ENCODE measurements at regions not wholly inside any gene's neighbourhood (a gene's known extent, or its start where the extent isn't known, plus 50 kb on each side); places are given as distances from the start of the nearest gene placed in this dataset.

GRCh38 chr1:30606166-30606565 is 117.2 kb downstream of the MATN1 start:
- no peak for DNase-seq

GRCh38 chr1:30605441-30605920 is 117.9 kb downstream of the MATN1 start:
- DNase-seq: no peak

DNA sequence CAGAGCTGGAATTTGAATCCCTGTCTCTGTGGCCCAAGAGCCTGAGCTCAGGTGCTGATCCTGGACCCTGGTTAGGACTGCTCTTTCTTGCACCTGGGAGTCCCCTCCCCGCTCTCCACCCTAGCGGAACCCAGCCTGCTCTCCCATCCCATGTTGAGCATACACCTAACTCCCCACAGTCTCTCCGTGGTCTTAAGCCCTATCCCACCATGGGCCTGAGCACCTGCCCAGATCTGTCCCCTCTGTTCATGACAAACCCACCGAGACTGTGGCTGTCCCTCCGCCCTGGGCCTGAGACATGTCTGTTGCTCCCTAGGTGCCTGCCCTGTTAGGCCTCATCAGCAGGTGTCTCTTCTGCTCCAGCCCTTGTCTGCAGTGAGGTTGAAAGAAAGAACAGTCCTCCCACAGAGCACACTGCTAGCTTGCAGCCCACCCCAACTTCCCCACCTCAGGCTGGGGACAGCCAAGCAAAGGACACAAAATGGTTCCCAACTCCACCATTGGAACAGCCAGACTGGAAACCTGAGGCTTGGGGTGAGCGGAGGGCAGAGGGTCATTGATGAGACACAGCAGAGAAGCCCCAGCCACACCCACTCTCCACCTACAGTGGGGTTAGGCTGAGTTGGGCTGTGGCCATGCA is 118.5 kb downstream of the MATN1 start:
- no peak for DNase-seq

DNA sequence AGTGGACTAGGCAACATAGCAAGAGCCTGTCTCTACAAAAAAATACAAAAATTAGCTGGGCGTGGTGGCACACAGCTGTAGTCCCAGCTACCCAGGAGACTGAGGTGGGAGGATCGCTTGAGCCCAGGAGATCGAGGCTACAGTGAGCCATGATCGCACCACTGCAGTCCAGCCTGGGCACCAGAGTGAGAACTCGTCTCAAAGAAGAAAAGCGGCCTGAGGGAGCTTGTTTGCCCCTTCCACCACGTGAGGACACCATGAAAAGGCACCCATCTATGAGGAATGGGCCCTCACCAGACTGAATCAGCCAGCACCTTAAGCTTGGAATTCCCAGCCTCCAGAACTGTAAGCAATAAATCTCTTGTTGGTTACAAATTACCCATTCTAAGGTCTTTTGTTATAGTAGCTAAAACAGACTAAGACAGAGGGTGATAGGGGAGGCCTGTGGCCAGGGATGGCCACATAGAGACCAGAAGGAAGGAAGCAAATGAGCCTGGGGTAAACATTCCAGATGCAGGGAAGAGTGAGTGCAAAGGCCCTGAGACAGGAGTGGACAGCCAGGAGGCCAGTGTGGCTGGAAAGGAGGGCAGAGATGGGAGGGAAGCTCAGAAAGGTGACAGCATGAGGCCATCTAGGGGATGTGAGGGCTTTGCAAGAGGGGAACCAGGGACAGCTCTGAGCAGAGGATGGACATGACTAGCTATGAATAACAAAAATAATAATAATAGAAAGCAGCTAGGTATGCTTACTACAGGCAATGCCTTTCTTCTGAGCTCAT is 120.1 kb downstream of the MATN1 start:
- no peak for DNase-seq

DNA sequence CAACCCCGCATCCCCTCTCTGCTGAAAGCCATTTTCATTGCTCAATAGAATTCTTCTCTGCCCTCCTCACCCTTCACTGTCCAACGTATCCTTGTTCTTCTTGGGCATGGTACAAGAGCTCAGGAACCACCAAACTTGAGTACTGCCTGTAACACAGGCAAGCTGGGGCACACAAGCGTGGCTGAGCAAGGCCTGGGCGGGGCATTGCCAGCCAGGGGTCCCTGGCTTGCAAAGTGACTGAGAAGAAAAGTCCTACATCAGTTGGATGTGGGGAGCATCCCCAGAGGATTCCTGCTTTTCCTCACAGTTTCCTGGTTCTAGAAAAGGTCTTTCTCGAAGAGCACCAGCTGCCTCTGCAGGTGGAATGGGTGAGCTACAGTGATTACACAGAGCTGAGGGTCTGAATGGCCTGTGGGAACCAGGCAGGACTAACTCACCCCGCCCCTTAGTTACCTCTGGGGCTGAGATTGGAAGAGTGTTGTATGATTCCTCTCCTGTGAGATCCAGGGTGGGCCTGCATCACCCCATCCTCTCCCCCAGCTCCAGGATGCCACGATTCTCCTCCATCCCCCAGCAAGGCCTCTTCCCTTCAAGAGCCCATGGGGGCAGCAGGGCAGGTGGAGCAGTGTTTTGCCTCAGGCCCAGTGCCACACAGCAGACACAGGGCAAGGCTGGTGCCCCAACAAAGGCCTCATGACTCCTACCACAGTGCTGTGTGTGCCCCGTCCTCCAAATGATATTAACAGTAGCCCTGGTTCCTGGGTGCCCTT is 121.9 kb downstream of the MATN1 start:
- DNase-seq: no peak

DNA sequence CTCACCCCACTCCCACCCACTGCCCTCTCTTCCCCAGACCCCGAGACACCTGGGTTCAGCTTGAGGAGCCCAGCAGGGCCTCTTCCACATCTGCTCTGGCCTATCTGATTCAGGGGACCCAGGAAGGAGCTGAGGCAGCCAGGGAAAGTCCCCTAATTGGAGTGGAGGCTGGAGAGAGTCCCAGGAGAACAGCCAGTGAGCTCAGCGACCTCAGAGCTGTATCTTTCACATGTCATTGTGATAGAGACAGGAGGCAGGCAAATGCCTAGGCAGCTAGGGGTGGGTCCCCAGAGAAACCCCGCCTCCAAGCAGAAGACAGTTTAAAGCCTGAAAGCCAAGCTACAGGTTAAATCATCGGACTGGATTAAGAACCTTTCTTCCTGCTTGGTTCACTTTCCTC is 122.7 kb downstream of the MATN1 start:
- no peak for DNase-seq

DNA sequence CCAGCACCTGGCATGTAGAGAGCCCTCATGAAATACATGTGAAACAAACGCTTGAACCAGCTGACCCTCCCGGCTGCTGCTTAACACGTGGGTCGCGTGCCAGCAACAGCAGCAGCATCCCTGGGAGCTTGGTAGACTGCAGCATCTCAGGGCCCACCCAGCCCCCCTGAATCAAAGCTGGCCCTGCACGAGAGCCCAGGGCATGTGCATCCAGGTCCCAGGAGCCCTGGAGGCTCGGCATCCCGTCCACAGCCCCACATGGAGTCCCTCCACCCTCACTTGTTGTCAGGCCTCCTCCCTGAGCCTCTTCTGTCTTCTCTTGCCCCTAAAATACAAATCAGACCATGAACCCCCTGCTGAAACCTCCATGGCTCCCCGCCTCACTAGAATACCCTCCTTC is 123.1 kb downstream of the MATN1 start:
- DNase-seq: no peak

DNA sequence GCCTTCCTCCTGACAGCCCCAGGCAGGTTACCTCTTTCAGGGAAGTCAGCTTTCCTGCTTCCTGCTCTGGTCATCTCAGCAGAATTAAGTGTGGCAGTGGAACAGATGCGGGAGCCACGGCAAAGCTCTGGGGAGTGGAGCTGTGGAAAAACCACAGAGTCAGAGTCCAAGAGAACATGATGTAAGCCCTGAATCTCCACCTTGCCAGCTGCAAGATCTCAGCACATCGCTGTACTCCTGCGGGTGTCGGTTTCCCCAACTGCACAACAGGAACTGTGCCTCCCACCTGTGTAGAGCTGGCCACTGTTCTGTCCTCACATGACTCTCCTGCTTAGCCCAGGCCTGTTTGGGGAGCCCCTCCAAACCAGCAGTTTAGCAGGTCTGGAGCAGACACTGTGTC is 123.7 kb downstream of the MATN1 start:
- DNase-seq: no peak

DNA sequence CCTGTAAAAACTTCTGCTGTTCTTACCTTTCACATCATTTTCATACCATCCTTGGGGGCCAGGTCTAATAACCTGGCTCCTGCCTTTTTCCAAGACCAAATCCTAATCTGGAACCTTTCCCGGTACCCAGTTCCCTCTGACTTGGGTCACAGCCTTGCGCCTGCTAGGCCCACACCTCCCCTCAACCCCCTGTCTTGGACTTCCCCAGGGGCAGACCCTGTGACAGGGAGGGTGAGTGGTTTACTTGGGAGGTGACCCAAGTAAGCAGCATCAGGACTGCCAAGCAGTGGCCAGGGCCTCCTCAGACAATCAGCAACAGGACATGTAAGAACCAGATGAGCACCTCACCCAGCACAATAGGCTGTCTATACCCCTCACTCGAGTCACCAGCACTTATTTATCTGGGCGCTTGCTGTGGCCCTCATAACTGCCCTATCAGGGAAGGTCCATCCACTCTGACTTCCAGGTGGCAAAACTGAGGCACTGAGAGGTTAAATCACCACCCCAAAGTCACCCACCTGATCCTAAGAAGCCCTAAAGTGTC is 124.7 kb downstream of the MATN1 start:
- no peak for DNase-seq

- no peak for DNase-seq
Observed at GRCh38 chr1:30597711-30598110, 125.7 kb downstream of the MATN1 start.

- DNase-seq: no peak
Observed at GRCh38 chr1:30596891-30597290, 126.5 kb downstream of the MATN1 start.

- no peak for DNase-seq
Observed at GRCh38 chr1:30596470-30596869, 126.9 kb downstream of the MATN1 start.

DNA sequence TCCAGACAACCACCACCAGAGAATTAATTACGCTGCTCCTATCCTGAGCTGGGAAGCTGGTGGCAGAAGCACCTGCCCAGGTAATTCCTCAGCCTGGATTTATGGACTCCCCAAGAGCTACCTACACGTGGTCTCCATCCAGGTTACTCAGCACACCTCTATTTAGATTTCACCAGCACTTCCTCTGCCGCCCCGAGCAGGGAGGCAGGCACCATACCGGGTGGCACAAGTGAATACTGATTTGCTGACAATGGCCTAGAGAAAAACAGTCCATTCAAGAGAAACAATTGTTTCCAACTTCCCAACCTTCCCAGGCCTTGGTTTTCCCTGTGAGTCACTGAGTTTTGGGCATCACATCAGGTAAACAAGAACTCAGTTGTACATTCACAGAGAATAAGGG is 134.3 kb downstream of the MATN1 start:
- no peak for DNase-seq

GRCh38 chr1:30588311-30589073 is 134.9 kb downstream of the MATN1 start:
- DNase-seq: no peak

GRCh38 chr1:30586671-30587070 is 136.7 kb downstream of the MATN1 start:
- DNase-seq: no peak

DNA sequence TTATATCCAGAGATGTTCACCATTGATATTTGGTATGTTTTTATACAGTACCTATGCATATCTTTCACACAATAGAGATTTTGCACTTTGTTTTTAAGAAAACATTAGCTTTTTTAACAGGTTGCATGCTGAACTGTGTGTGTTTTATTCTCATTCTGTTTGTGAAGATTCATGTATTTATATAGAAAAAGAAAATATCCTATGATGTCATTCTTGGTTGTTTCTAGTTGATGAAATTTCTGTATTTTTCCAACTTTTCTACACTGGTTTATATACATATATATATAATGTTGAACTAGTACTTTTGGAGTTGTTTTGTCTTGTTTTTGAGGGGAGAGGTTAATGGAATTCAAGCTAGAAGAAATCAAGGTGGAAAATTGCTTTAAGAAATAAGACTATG is 143.8 kb downstream of the MATN1 start:
- DNase-seq: no peak

DNA sequence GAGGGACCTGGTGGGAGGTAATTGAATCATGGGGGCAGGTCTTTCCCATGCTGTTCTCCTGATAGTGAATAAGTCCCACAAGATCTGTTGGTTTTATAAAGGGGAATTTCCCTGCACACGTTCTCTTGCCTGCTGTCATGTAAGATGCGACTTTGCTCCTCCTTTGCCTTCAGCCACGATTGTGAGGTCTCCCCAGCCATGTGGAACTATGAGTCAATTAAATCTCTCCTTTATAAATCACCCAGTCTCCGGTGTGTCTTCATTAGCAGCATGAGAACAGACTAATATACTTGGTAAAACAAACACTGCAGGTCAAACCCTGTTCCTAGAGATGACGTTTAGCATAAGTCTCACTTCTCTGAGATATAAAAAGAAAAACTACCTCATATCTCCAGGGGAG is 148.3 kb downstream of the MATN1 start:
- DNase-seq: peak; percentile 66

- DNase-seq: peak; percentile 44
Observed at GRCh38 chr1:30572192-30572591, 151.2 kb downstream of the MATN1 start.

DNA sequence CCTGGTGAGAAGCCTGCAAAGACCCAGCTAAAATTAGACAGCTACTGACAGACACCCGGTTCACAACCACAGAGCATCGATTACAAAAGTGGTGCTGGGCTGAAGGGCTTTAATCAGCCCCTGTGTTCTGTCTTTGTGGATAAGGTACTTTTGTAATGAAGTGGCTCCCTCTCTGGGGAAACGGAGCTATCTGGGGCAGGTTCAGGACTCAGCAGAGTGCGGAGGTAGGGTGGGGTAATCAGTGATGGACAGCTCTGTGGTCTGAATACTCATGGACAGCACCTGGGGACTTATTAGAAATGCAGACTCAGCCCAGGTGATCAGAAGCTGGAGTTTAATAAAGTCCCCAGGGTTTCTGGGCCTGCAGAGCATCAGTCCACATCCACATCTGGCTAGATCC is 152.0 kb downstream of the MATN1 start:
- no peak for DNase-seq

- DNase-seq: no peak
Observed at GRCh38 chr1:30569384-30569783, 154.0 kb downstream of the MATN1 start.

GRCh38 chr1:30562559-30562958 is 160.8 kb downstream of the MATN1 start:
- DNase-seq: no peak

DNA sequence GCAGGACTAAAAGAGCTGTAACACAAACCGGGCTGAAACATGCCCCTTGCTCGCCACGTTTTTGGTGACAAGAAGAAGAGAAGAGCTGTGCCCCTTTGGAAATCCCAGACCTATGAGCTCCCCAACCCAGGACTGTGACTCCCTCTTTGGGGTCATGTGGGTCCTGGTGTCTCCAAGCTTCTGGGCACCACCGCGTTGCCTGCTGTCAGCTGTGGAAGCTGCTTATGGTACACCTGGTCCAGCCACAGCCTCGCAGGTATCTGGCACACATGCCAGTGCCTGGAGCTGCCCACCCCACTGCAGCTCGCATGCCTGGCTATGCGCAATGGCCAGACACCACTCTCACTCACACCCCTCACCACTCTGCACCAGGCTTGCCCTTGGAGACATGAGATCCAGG is 171.8 kb downstream of the MATN1 start:
- no peak for DNase-seq
